Right lobe of liver (tissue), 6 donors: ENCODE measurements at regions not wholly inside any gene's neighbourhood (a gene's known extent, or its start where the extent isn't known, plus 50 kb on each side); places are given as distances from the start of the nearest gene placed in this dataset.

ENCODE experiments used
- ATAC-seq, 4 donors: fragments of 200-7000 bp; cut with Tn5 transposase; one replicate each; pipeline ENCODE4 v1.9.1; 2020; ENCODE audit warnings: mild to moderate bottlenecking in 4 of 4, moderate library complexity in 4 of 4
- DNase-seq, 3 donors: peaks; one replicate each; pipeline ENCODE4 v3.0.0-alpha.2; 2020
- H3K27ac ChIP-seq, 3 donors: fragments of 200-600 bp; one replicate each; pipeline ENCODE4 v1.8.0; 2022
- H3K27me3 ChIP-seq, 2 donors: fragments of 200-600 bp; one replicate each; pipeline ENCODE4 v1.8.0; 2022
- H3K36me3 ChIP-seq, 4 donors: fragments of 200-600 bp; sonication (generic) in 1 of 4; one replicate each; pipeline versions ENCODE4 v1.5.1 to v1.8.0; 2017 to 2022; ENCODE audit warnings: control low read depth in 1 of 4
- H3K4me1 ChIP-seq, 4 donors: fragments of 200-600 bp; sonication (generic) in 1 of 4; one replicate each; pipeline versions ENCODE4 v1.5.1 to v1.8.0; 2017 to 2022; ENCODE audit warnings: control low read depth in 1 of 4
- H3K4me3 ChIP-seq, 3 donors: fragments of 200-600 bp; one replicate each; pipeline ENCODE4 v1.8.0; 2022
- H3K9me3 ChIP-seq, 4 donors: fragments of 200-600 bp; sonication (generic) in 1 of 4; one replicate each; pipeline versions ENCODE4 v1.5.1 to v1.8.0; 2017 to 2022; ENCODE audit warnings: control low read depth in 1 of 4
- CTCF ChIP-seq, 4 donors: fragments of 200-600 bp in 3 of 4; fragments of 450-650 bp in 1 of 4; IDR thresholded peaks; one replicate each; pipeline versions ENCODE4 v1.5.1 to v1.8.0; 2016 to 2022; ENCODE audit warnings: antibody characterized with exemption in 4 of 4, mild to moderate bottlenecking in 2 of 4
- POLR2A ChIP-seq: fragments of 450-650 bp; IDR thresholded peaks from one replicate; pipeline ENCODE4 v1.6.1; 2017; ENCODE audit warnings: antibody characterized with exemption, mild to moderate bottlenecking
- WGBS: methylation state at CpG from one replicate; pipeline ENCODE4 v1.1.6; 2018; ENCODE audit warnings: low coverage, low lambda C conversion rate; ENCODE audit not compliant: insufficient coverage; ENCODE audit errors: missing lambda C conversion rate; 5-methylcytosine and 5-hydroxymethylcytosine counted together
- intact Hi-C, 2 donors: fragments of 100-400 bp; cut with DNase I; formaldehyde crosslinking; loops; one replicate each; pipeline versions ENCODE4 v1.11.2 to v1.14.1; 2022
- donor health status: DM: no; HTN: yes; CAD: no.
- donor health status: DM: no; HTN: no; CAD: no.
- donor health status: DM: no; HTN: no; CAD: no.
- donor health status: DM: no; HTN: yes; CAD: no.
- donor health status: DM: no; HTN: yes; CAD: no.

- no peaks in the 10 kb centered on the region for H3K36me3 ChIP-seq
- H3K27me3 ChIP-seq = no peaks in the 10 kb centered on the region
- DNase-seq (no peak), ATAC-seq (no peak)
- no peak for TF ChIP-seq POLR2A
- no peak for TF ChIP-seq CTCF (IDR thresholded peaks at IDR 0.05)
- 38% methylated on average over 3 of the region's 3 CpGs for WGBS
- no peak overlapping the region for H3K4me3 ChIP-seq
- intact Hi-C loops = no loop called here
- H3K27ac ChIP-seq = no peak overlapping the region
- no peaks in the 10 kb centered on the region for H3K4me1 ChIP-seq
- no peaks in the 10 kb centered on the region for H3K9me3 ChIP-seq
Observed at GRCh38 chr11:82536706-82537105, 197.0 kb downstream of the FAM181B start.

GRCh38 chr11:82533628-82534327 is 199.9 kb downstream of the FAM181B start:
- Histone ChIP-seq H3K36me3 (no peaks in the 10 kb centered on the region), H3K9me3 (no peaks in the 10 kb centered on the region), H3K27ac (no peak overlapping the region), H3K4me1 (no peaks in the 10 kb centered on the region), H3K27me3 (no peaks in the 10 kb centered on the region), H3K4me3 (no peak overlapping the region)
- no peak for DNase-seq
- no peak for ATAC-seq
- 67% methylated on average over 7 of the region's 7 CpGs for WGBS
- intact Hi-C loops = no loop called here
- no peak for TF ChIP-seq POLR2A
- TF ChIP-seq CTCF (IDR thresholded peaks at IDR 0.05) = no peak

GRCh38 chr11:82529936-82530335 is 203.7 kb downstream of the FAM181B start:
- Histone ChIP-seq H3K27me3 (no peaks in the 10 kb centered on the region), H3K4me3 (no peak overlapping the region), H3K4me1 (no peaks in the 10 kb centered on the region), H3K27ac (no peak overlapping the region), H3K9me3 (no peaks in the 10 kb centered on the region), H3K36me3 (no peaks in the 10 kb centered on the region)
- WGBS = 39% methylated on average over 2 of the region's 2 CpGs
- DNase-seq = no peak
- ATAC-seq = no peak
- intact Hi-C loops = no loop called here
- no peak for TF ChIP-seq POLR2A
- TF ChIP-seq CTCF (IDR thresholded peaks at IDR 0.05) = no peak

GRCh38 chr11:82527081-82527584 is 206.5 kb downstream of the FAM181B start:
- Histone ChIP-seq H3K9me3 (no peaks in the 10 kb centered on the region), H3K27ac (no peak overlapping the region), H3K4me3 (no peak overlapping the region), H3K27me3 (no peaks in the 10 kb centered on the region), H3K4me1 (no peaks in the 10 kb centered on the region), H3K36me3 (no peaks in the 10 kb centered on the region)
- intact Hi-C loops = no loop called here
- ATAC-seq (no peak), DNase-seq (no peak)
- TF ChIP-seq CTCF (IDR thresholded peaks at IDR 0.05) (no peak), POLR2A (no peak)
- WGBS = 65% methylated on average over 5 of the region's 5 CpGs
